GM10266 (cell line): ENCODE measurements at regions not wholly inside any gene's neighbourhood (a gene's known extent, or its start where the extent isn't known, plus 50 kb on each side); places are given as distances from the start of the nearest gene placed in this dataset.

Experiments used
- DNase-seq: peaks from one replicate; pipeline ENCODE4 v3.0.0; 2012; ENCODE audit errors: extremely low spot score
- CTCF ChIP-seq: IDR thresholded peaks from 2 replicates; pipeline ENCODE4 v1.5.1; 2012; ENCODE audit warnings: mild to moderate bottlenecking, low read depth; ENCODE audit not compliant: control insufficient read depth, insufficient read depth; ENCODE audit errors: missing control alignments

DNA sequence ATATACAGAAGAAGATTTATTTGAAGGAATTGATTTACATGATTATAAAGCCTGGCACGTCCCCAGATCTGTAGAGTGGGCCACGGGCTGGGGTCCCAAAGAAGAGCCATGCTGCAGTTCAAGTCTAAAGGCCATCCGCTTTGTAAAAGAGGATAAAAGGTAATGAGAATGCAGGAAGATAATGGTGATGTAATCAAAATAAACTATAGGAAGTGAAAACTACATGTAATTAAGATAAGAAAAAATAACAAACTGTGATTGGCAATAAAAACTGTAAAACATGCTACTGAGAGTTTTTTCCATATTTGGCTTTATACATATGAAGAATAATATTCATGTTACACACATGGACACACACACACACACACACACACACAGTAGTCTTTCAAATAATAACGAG, 59.0 kb upstream of the TMEFF2 start:
- TF ChIP-seq CTCF, result no peak
- DNase-seq, result no peak

GRCh38 chr2:192250961-192251360, 56.2 kb upstream of the TMEFF2 start:
- no peak for DNase-seq
- no peak for TF ChIP-seq CTCF

DNA sequence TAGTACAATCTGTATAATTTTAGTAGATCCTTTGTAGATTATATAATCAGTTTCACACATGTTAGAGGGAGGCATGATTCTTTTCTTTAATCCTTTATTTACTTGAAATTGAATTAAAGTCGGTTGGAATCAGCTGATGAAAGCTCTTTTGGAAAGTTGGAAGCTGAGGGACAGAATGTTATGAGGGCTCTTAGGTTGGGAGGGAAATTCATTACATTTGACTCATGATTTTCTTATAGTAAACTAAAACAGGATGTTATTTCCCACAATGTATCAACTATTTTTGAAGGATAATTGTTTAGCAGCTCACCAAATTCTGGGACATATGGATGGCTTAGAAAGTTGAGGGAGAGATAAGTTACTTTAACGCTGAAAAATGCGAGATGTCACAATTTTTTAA, 52.7 kb upstream of the TMEFF2 start:
- DNase-seq, result no peak
- TF ChIP-seq CTCF, result no peak

- no peak for TF ChIP-seq CTCF
- DNase-seq, result no peak
Observed at GRCh38 chr2:192246297-192246696, 51.6 kb upstream of the TMEFF2 start.

GRCh38 chr2:192245329-192245728, 50.6 kb upstream of the TMEFF2 start:
- TF ChIP-seq CTCF, result no peak

More at GRCh38 chr2:192245329-192245728, 50.6 kb upstream of the TMEFF2 start:
- DNase-seq, result no peak
